T-helper 2 cell treated with Interferon-gamma antibody and Interleukin-4, amounts not matched to agents 100 ng/mL and 5 ng/mL, for 36 hours (primary cell): ENCODE measurements at regions not wholly inside any gene's neighbourhood (a gene's known extent, or its start where the extent isn't known, plus 50 kb on each side); places are given as distances from the start of the nearest gene placed in this dataset.
"Not testable (repeated sequence)": the region's sequence is repeated elsewhere in the genome, so short reads cannot be mapped to it uniquely, and the experiment has no call there.

Experiments
- intact Hi-C: fragments of 100-400 bp; cut with micrococcal nuclease; formaldehyde crosslinking; loops from one replicate; pipeline ENCODE4 v1.15.1; 2023

DNA sequence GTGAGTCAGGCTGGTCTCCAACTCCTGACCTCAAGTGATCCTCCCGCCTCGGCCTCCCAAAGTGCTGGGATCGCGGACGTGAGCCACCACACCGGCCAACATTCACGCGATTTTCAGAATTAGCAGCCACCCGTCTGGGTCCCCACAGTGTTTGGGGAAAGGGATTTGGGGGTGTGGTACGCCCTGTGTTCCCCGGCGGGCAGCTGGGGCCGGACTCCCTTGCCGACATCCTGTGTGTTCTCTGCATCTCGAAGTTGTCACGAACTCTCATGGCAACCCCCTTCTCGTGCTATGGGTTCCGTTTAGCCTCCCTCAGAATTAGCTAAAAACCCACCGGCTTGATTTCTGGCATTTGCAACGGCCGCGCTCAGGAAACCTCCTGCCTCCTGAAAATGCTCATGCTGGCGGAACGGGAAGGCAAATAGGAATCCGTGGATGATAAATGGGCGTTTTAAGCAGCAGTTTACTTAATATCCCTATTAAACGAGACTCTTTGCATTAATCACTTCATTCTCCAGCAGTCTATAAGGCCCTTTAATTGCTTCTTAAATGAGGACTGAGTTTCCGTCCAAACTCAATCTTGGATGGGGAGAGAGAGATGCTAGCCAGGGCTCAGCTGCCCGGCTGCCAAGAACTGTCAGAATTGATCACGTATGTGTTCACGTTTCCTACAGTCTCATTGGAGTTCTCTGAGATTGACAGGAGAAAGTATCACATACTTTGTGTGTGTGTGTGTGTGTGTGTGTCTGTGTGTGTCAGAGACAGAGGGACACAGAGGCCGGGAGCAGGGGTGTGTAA is 78.9 kb upstream of the PPP2R3B start:
- intact Hi-C loops = no loop called here

DNA sequence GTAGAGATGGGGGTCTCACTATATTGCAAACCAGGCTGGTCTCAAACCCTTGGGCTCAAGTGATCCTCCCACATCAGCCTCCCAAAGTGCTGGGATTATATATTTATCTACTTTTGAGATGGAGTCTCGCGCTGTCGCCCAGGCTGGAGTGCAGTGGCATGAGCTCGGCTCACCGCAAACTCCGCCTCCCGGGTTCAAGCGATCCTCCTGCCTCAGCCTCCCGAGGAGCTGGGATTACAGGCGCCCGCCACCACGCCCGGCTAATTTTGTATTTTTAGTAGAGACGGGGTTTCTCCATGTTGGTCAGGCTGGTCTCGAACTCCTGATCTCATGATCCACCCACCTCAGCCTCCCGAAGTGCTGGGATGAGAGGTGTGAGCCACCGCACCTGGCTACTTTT is 80.1 kb upstream of the PPP2R3B start:
- intact Hi-C loops = not testable (repeated sequence)

DNA sequence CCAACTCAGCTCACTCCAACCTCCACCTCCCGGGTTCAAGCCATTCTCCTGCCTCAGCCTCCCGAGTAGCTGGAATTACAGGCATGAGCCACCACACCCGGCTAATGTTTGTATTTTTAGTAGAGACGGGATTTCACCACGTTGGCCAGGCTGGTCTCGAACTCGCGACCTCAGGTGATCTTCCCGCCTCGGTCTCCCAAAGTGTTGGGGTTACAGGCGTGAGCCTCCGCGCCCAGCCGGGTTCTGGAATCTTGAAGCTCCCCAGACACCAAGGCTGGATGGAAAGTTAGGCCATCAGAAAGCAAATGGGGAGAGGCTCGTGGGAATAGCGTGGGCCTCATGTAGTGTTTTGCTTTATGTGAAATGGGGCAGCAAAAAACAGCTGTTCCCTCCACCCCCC is 81.0 kb upstream of the PPP2R3B start:
- intact Hi-C loops = not testable (repeated sequence)

DNA sequence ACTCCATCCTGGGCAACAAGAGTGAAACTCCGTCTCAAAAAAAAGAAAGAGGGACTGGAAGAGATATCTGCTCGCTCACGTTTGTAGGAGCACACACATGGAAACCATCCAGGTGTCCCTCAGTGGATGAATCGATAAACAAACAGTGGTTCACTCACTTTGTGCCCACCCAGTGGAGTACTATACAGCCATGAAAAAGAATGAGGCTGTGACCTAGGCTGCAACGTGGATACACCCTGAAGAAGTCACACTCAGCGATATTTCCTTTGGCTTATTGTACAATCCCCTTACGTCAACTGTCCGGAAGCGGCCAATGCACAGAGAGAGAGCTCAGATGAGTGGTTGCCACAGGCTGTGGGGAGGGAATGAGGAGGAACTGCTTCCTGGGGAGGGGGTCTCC is 82.3 kb upstream of the PPP2R3B start:
- intact Hi-C loops = no loop called here

DNA sequence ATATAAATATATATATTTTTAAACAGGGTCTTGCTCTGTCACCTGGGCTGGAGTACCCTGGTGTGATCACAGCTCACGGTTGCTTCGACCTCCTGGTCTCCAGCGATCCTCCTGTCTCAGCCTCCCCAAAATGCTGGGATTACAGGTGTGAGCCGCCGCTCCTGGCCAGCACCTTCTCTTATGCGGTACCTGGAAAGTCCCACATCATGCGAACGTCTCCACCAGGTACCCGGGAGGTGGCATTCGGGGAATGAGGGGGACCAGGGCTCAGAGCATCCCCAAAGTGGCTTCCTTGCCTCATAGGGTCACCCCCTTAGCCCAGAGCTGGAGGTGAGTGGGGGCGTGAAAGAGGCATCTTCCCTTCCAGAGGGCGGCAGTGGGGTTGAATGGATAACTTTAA is 84.0 kb upstream of the PPP2R3B start:
- intact Hi-C loops = no loop called here

DNA sequence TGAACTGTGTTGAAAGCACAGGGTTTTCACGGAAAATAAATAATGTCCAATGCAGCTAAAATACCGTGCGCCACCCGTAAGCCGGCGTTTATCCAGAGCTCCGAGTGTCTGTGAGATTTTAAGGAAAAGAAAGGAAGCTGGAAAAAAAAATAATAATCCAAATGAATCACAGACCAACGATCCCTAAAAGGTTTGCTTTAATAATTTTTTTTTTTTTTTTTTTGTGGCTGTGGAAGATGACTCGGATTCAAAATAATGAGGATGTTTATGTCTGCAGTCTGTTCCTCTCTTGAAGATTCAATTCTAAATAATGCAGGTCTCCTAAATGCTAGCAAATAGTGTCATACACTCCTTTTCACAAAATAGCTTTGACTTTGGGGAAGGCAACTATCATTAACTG is 84.6 kb upstream of the PPP2R3B start:
- intact Hi-C loops = no loop called here

DNA sequence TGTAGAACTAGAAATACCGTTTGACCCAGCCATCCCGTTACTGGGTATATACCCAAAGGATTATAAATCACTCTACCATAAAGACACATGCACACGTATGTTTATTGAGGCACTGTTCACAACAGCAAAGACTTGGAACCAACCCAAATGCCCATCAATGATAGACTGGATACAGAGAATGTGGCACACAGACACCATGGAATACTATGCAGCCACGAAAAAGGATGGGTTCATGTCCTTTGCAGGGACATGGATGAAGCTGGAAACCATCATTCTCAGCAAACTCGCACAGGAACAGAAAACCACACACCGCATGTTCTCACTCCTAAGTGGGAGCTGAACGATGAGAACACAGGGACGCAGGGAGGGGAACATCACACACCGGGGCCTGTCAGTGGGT is 85.6 kb upstream of the PPP2R3B start:
- intact Hi-C loops = not testable (repeated sequence)

DNA sequence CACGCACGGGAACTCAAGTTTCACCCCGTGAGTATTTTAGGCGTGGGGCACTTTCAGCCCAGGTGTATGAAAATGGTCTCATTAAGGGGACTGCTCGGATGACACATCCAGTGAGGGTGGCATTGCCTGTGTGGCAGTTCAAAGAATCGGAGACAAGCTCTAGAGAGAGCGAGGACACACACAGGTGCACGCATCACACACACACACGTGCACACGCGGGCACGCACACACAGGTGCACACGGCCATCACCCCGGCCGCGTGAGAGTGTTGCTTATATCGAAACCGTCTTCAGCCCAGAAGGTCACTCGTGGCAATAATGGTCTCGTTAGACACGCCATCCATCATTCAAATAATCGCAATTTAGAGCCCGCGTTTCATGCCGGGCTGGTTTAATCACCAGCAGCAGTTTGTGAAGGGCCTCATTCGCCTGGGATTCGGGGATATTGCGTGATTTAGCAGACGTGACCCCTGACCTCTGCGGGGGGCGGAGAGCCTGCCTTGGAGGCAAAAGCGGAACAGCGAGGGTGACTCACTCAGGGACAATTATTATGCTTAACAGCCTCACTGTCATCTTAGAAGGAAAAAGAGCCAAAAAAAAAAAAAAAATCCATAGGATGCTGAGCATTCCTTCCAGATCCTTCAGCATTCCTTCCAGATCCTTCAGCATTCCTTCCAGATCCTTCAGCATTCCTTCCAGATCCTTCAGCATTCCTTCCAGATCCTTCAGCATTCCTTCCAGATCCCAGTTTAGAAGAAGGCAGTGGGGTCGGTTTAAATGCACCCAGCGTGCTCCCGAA is 89.4 kb upstream of the PPP2R3B start:
- intact Hi-C loops = no loop called here

GRCh38 chrX:476724-477075 is 90.0 kb upstream of the PPP2R3B start:
- intact Hi-C loops = no loop called here

- intact Hi-C loops = no loop called here
Measured at GRCh38 chrX:477441-478012, 90.8 kb upstream of the PPP2R3B start.

DNA sequence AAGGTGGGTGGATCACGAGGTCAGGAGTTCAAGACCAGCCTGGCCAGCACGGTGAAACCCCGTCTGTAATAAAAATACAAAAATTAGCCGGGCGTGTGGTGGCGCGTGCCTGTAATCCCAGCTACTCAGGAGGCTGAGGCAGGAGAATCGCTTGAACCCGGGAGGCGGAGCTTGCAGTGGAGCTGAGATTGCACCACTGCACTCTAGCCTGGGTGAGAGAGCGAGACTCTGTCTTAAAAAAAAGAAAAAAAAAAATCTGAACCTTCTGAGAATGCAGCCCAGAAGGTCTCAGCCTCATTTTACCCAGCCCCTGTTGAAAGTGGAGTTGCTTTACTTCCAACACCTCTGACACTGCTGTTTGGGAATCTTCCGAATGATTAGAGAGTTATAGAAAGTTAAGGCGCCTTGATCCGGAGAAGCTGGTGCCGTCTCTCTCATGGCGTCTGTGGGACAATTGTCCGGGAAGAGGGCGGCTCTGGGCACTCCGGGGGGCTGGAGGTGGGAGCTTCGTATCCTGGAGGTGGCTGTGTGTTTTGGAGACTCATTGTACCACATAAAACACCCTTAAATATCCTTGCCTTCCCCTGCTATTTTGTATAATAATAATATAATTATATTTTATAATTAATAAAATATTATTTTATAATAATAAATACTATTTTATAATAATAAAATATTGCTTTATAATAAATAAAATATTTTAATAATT is 92.7 kb upstream of the PPP2R3B start:
- intact Hi-C loops = no loop called here

GRCh38 chrX:480861-481417 is 94.2 kb upstream of the PPP2R3B start:
- intact Hi-C loops = loop anchor here (5.0 kb wide), 1 partner anchor 686 kb away; no protein-coding TSS in a partner anchor

DNA sequence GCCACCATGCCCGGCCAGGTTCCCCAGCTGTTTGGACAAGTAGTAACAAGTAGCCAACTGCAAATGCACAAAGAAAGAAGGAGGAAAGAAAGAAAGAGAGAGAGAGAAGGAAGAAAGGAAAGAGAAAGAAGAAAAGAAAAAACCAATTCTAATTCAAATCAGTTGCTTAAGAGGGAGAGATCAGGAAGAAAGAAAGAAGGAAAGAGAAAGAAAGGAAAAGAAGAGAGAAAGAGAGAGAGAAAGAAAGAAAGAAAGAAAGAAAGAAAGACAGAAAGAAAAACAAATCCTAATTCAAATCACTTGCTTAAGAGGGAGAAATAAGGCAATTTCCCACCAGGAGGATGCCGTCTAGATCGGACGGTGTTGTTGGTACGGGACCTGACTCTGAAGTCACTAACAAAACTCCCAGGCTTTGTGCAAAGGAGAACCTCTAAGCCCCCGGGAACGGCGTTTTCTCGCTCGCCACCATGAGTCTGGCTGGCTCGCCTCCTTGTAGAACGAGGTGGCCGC is 95.5 kb upstream of the PPP2R3B start:
- intact Hi-C loops = loop anchor here (5.0 kb wide), 1 partner anchor 685 kb away; no protein-coding TSS in a partner anchor

- intact Hi-C loops = loop anchor here (5.0 kb wide), 1 partner anchor 685 kb away; no protein-coding TSS in a partner anchor
Measured at GRCh38 chrX:482702-483203, 96.0 kb upstream of the PPP2R3B start.

GRCh38 chrX:485368-485767 is 98.7 kb upstream of the PPP2R3B start:
- intact Hi-C loops = no loop called here

DNA sequence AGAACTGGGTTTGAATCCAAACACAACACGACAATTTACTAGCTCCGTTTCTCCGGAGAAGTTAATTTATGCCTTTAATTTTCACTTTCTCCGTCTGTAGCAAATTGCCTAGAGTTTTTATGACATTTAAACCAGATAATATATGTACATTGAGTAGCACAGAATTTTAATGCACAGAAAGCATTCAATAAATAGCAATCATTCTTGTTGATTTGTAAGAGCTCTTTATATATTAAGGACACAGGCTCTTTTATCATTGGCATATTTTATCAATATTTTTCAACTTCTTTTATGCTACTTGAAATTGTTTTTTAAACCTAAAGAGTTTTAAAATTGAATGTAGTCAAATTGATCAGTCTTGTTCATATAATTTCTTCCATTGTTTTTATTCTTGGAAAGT is 99.6 kb upstream of the PPP2R3B start:
- intact Hi-C loops = no loop called here

- intact Hi-C loops = no loop called here
Measured at GRCh38 chrX:487836-488235, 101.1 kb upstream of the PPP2R3B start.

DNA sequence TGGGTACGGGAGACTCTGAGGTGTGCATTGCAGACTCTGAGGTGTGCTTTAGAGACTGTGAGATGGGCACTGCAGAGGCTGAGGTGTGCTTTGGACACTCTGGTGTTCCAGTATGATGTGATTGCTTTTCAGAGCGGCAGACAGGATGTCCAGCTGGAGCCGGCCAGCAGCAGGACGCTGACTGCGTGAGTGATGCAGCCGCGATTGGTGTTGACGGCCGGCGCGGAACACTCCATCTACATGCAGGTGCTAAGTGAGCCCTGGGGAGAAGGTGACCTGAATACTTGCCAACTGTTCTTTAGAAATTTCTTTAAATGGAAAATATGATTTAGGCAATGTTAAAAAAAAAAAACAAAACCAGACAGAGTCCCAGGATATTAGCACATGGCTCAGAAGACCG is 103.1 kb upstream of the PPP2R3B start:
- intact Hi-C loops = no loop called here

DNA sequence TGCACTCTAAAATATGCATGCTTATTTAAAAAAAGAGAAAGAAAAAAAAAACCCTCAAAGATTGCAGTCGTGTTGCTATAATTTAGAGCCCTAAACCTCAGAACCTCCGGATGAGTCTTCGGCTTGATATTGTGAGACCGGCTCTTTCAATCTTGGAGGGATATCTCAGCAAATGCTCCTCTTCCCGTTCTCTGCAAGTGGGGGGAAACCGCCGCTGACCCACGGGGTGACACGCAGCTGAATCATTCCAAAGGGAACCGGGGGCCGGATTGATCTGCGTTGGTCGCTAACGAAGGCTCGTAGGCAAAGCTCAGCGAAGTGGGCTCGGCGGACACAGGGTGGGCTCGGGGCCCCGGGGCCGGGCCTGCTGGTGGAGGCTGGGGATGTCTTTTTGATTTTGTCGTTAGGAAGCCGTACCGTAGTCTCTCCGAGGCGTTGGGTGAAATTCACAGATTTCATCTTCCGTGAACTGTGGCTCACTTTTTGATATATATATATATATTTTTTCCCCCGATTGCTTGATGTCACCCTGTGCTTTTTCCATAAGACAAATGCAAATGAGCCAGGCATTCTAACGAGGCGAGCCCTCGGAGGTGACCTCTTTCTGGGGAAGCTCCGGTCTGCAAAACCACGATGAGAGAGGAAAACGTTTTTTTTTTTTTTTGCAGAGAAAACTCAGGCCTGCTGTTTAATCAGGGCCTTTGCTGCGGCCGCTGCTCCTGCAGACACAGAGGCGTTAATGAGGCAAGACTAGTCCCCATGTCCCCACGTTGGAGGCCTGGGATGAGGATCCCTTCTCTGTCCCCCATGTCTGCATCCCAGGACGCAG is 110.7 kb upstream of the PPP2R3B start:
- intact Hi-C loops = no loop called here

- intact Hi-C loops = not testable (repeated sequence)
Measured at GRCh38 chrX:498901-499300, 112.2 kb upstream of the PPP2R3B start.
